ENCODE measurements at regions not wholly inside any gene's neighbourhood (a gene's known extent, or its start where the extent isn't known, plus 50 kb on each side); places are given as distances from the start of the nearest gene placed in this dataset.

- no peak for TF ChIP-seq POLR2AphosphoS5 (IDR thresholded peaks at IDR 0.05; ENCODE audit: low read depth, low read length)
- no peak for TF ChIP-seq BRCA1 (IDR thresholded peaks at IDR 0.05; ENCODE audit: low read depth, low read length)
- TF ChIP-seq SRF (IDR thresholded peaks at IDR 0.05; ENCODE audit: low read depth, low read length): no peak
- TF ChIP-seq TAF7 (optimal IDR thresholded peaks at IDR 0.05; ENCODE audit: borderline replicate concordance, low read depth, low read length): no peak
- TF ChIP-seq SIN3A (conservative IDR thresholded peaks at IDR 0.05 in 1 of 2, IDR thresholded peaks at IDR 0.05 in 1 of 2; ENCODE audit: low read depth in 1 of 2, low read length in 2 of 2): no peak
- TF ChIP-seq ASH2L (IDR thresholded peaks at IDR 0.05; ENCODE audit: low read length): no peak
- TF ChIP-seq CHD7 (IDR thresholded peaks at IDR 0.05; ENCODE audit: insufficient replicate concordance, low read length): no peak
- no peak for TF ChIP-seq TCF12 (IDR thresholded peaks at IDR 0.05; ENCODE audit: low read depth, low read length)
Measured at GRCh38 chr3:170653801-170654200, 67.9 kb upstream of the SLC7A14 start (continued).
